OCI-LY7 (cell line): ENCODE measurements at regions not wholly inside any gene's neighbourhood (a gene's known extent, or its start where the extent isn't known, plus 50 kb on each side); places are given as distances from the start of the nearest gene placed in this dataset.

Experiments
- BruUV-seq: library from RNA; stranded (reverse); fragments of 400-500 nt; replicated peaks from 2 replicates; lab custom pipeline; 2021; lab: Mats Ljungman, UMichigan
- CTCF ChIA-PET: fragments of 300-600 bp; sonication (Branson Sonifier 250); formaldehyde crosslinking; loops from one replicate; lab custom pipeline; 2022; ENCODE audit warnings: antibody characterized with exemption; ENCODE audit not compliant: unreplicated experiment; lab: Charles Lee
- POLR2A ChIA-PET: fragments of 300-600 bp; sonication (Branson Sonifier 250); formaldehyde crosslinking; loops from one replicate; lab custom pipeline; 2022; ENCODE audit warnings: antibody characterized with exemption; lab: Charles Lee
- DNase-seq: peaks from one replicate; pipeline ENCODE4 v3.0.0-alpha.2; 2015; ENCODE audit warnings: low spot score
- H2AFZ ChIP-seq: fragments of 200-600 bp; sonication (generic), shearing (Covaris generic); 2 replicates; pipeline ENCODE4 v1.6.1; 2014; ENCODE audit warnings: mild to moderate bottlenecking, antibody characterized with exemption, low read length, moderate library complexity
- H3K27ac ChIP-seq: fragments of 200-600 bp; sonication (generic); 2 replicates; pipeline ENCODE4 v1.5.1; 2014; ENCODE audit warnings: mixed run types, low read depth, mild to moderate bottlenecking, moderate library complexity, low read length, inconsistent platforms; ENCODE audit not compliant: poor library complexity, severe bottlenecking
- H3K36me3 ChIP-seq: fragments of 200-600 bp; sonication (generic); 2 replicates; pipeline ENCODE4 v1.6.1; 2014; ENCODE audit warnings: mild to moderate bottlenecking, antibody characterized with exemption, low read length, moderate library complexity, mixed read lengths; ENCODE audit not compliant: insufficient read depth
- H3K4me1 ChIP-seq: fragments of 200-600 bp; sonication (generic); 2 replicates; pipeline ENCODE4 v1.5.1; 2014; ENCODE audit warnings: mild to moderate bottlenecking, low read length; ENCODE audit not compliant: insufficient read depth, poor library complexity, severe bottlenecking
- H3K4me2 ChIP-seq: fragments of 200-600 bp; sonication (generic); 2 replicates; pipeline ENCODE4 v1.6.1; 2014; ENCODE audit warnings: mild to moderate bottlenecking, low read length
- H3K4me3 ChIP-seq: fragments of 200-600 bp; sonication (generic); 2 replicates; pipeline ENCODE4 v1.5.1; 2014; ENCODE audit warnings: mild to moderate bottlenecking, low read depth, low read length; ENCODE audit not compliant: poor library complexity, severe bottlenecking
- H3K79me2 ChIP-seq: fragments of 200-600 bp; sonication (generic); 2 replicates; pipeline ENCODE4 v1.6.1; 2016; ENCODE audit warnings: low read depth, mild to moderate bottlenecking, low read length, moderate library complexity, mixed read lengths; ENCODE audit not compliant: insufficient read depth
- H3K9me2 ChIP-seq: fragments of 200-600 bp; sonication (generic); 2 replicates; pipeline ENCODE4 v1.6.1; 2016; ENCODE audit warnings: mild to moderate bottlenecking, low read length, mixed read lengths; ENCODE audit not compliant: insufficient read depth
- H3K9me3 ChIP-seq: fragments of 200-600 bp; sonication (generic); 2 replicates; pipeline ENCODE4 v1.6.1; 2014; ENCODE audit warnings: mild to moderate bottlenecking, mixed run types, low read length, mixed read lengths
- H4K20me1 ChIP-seq: fragments of 200-600 bp; sonication (generic); 2 replicates; pipeline ENCODE4 v1.6.1; 2014; ENCODE audit warnings: mild to moderate bottlenecking, antibody characterized with exemption, low read length, moderate library complexity, mixed read lengths; ENCODE audit not compliant: insufficient read depth
- CTCF ChIP-seq: fragments of 200-600 bp; sonication (generic); conservative IDR thresholded peaks from 2 replicates; pipeline ENCODE4 v1.5.1; 2014; ENCODE audit warnings: mild to moderate bottlenecking, antibody characterized with exemption, low read length, moderate library complexity, mixed read lengths
- EZH2phosphoT487 ChIP-seq: fragments of 200-600 bp; sonication (generic); IDR thresholded peaks from 2 replicates; pipeline ENCODE4 v1.6.1; 2018; ENCODE audit warnings: low read depth, borderline replicate concordance, mild to moderate bottlenecking, mixed run types, antibody characterized with exemption, low read length, moderate library complexity, mixed read lengths
- intact Hi-C: fragments of 100-400 bp; cut with micrococcal nuclease; formaldehyde crosslinking; loops from one replicate; pipeline ENCODE4 v1.10.0; 2022; ENCODE audit not compliant: unreplicated experiment

- no peaks in the 10 kb centered on the region for H3K79me2 ChIP-seq
- ChIA-PET CTCF (no interaction called here), POLR2A (no interaction called here)
- no peak overlapping the region for H3K27ac ChIP-seq
- H3K36me3 ChIP-seq: no peaks in the 10 kb centered on the region
- H4K20me1 ChIP-seq: no peaks in the 10 kb centered on the region
- H3K9me2 ChIP-seq: no peaks in the 10 kb centered on the region
- DNase-seq: no peak
- peaks cover 6% of the 10 kb centered on the region; the same call in 1 of the 2 replicates for H3K9me3 ChIP-seq
- H2AFZ ChIP-seq: no peak overlapping the region
- no peak overlapping the region for H3K4me3 ChIP-seq
- no peak for TF ChIP-seq EZH2phosphoT487
- no peak for TF ChIP-seq CTCF
- H3K4me1 ChIP-seq: no peaks in the 10 kb centered on the region
- intact Hi-C loops: no loop called here
- H3K4me2 ChIP-seq: no peak overlapping the region
- BruUV-seq: no TSS peak
Measured at GRCh38 chr13:47632311-47632710, 368.8 kb downstream of the SUCLA2 start.

DNA sequence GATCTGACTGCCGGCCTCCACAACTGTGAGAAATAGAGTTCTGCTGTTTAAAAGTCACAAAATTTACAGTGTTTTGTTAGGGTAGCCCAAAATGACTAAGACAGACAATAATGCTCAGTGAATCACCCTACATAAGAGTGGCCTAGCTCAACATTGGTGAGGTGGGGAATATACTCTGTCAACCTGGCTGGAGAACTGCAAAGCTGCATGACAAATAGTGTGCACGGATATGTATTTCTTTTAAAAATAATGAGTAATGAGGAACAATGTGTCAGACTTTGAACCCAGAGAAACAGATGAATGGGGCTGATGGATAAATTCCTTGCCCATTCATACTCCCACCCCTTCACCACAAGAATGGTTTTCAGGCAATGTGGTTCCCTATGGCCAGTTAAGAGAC lies 372.4 kb downstream of the SUCLA2 start:
- Histone ChIP-seq H3K4me2 (no peak overlapping the region), H3K9me2 (no peaks in the 10 kb centered on the region), H3K79me2 (no peaks in the 10 kb centered on the region), H3K27ac (no peak overlapping the region), H3K4me3 (no peak overlapping the region), H3K36me3 (no peaks in the 10 kb centered on the region), H4K20me1 (no peaks in the 10 kb centered on the region), H3K9me3 (peaks cover 6% of the 10 kb centered on the region; the same call in 1 of the 2 replicates), H3K4me1 (no peaks in the 10 kb centered on the region), H2AFZ (no peak overlapping the region)
- intact Hi-C loops: no loop called here
- POLR2A ChIA-PET: no interaction called here
- TF ChIP-seq EZH2phosphoT487 (no peak), CTCF (no peak)
- no peak for DNase-seq
- CTCF ChIA-PET: no interaction called here
- no TSS peak for BruUV-seq

DNA sequence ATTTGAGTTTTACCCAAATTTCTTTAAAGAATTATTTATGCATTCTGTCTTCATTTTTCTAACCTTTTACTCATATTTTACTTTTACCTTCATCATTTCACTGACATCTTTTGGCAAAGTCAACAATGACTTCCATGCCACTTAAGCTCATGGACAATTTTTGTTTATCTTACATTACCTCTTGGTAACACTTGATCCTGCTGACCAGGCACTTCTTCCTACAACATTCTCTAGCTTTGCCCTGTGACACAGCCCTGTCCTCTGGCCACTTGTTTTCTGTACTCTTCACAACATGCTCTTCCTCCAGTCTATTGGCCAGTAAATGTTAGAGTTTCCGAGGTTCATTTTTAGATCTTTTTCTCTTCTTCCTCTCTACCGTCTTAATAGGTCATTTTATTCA lies 377.2 kb downstream of the SUCLA2 start:
- H3K9me3 ChIP-seq: no peaks in the 10 kb centered on the region
- no peak overlapping the region for H3K27ac ChIP-seq
- no peaks in the 10 kb centered on the region for H3K9me2 ChIP-seq
- H3K4me3 ChIP-seq: no peak overlapping the region
- BruUV-seq: no TSS peak
- DNase-seq: no peak
- no peak overlapping the region for H2AFZ ChIP-seq
- no peaks in the 10 kb centered on the region for H4K20me1 ChIP-seq
- H3K36me3 ChIP-seq: no peaks in the 10 kb centered on the region
- no peak overlapping the region for H3K4me2 ChIP-seq
- CTCF ChIA-PET: no interaction called here
- POLR2A ChIA-PET: interaction anchor here (0.6 kb wide), 1 partner anchor 54 kb away, joined by 3 read pairs; no protein-coding TSS in a partner anchor
- no peak for TF ChIP-seq EZH2phosphoT487
- no peak for TF ChIP-seq CTCF
- intact Hi-C loops: no loop called here
- H3K79me2 ChIP-seq: no peaks in the 10 kb centered on the region
- H3K4me1 ChIP-seq: no peaks in the 10 kb centered on the region
